Keratinocyte (primary cell): ENCODE measurements at regions not wholly inside any gene's neighbourhood (a gene's known extent, or its start where the extent isn't known, plus 50 kb on each side); places are given as distances from the start of the nearest gene placed in this dataset.

Source experiments
- EZH2 ChIP-seq: IDR thresholded peaks from one replicate; pipeline ENCODE4 v1.6.1; 2012; ENCODE audit warnings: inconsistent platforms, mild to moderate bottlenecking, low read length, moderate library complexity
- TF ChIP-seq, protein P1 (sequence below), 3 experiments: IDR thresholded peaks in 1 of 3; conservative IDR thresholded peaks in 1 of 3; optimal IDR thresholded peaks in 1 of 3; 2 replicates in 2 of 3; 3 replicates in 1 of 3; pipeline versions ENCODE3 to v1.5.1; 2011; ENCODE audit warnings: low read length in 3 of 3, mild to moderate bottlenecking in 3 of 3, moderate library complexity in 2 of 3, control low read depth in 1 of 3, inconsistent platforms in 1 of 3; ENCODE audit not compliant: insufficient read depth in 2 of 3; ENCODE audit errors: extremely low read depth in 1 of 3

DNA sequence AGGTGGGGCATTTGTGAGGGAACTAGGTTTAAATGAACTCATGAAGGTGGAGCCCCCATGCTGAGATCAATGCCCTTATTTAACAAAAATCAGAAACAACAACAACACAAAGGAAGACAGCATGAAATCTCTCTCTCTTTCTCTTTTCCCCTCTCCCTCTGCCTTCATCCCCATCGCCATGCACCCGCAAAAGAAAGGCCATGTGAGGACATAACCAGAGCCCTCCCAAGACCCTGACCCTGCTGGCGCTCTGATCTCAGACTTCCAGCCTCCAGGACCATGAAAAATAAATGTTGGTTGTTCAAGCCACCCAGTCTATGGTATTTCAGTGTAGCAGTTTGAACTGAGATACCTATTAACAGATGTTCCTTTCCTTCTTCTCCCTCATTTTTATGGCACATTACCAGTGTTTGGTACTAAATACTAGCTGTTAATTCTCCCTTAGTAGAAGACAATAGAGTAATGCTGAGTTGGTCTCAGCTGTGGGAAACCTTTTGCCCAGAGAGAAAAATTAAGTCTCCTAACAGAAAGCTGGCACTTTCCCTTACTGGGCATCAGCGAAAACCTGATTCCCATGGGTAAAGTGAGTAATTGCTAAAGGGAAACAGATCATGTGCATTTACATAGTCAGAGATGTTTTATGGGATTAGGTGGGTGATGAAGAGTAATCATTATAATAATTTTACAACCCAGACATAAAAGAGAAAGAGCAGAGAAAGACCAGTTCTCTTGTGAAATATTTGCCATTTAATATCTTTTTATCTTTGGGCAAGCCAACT lies 264.0 kb upstream of the PLEKHG7 start:
- TF ChIP-seq, protein P1, sequence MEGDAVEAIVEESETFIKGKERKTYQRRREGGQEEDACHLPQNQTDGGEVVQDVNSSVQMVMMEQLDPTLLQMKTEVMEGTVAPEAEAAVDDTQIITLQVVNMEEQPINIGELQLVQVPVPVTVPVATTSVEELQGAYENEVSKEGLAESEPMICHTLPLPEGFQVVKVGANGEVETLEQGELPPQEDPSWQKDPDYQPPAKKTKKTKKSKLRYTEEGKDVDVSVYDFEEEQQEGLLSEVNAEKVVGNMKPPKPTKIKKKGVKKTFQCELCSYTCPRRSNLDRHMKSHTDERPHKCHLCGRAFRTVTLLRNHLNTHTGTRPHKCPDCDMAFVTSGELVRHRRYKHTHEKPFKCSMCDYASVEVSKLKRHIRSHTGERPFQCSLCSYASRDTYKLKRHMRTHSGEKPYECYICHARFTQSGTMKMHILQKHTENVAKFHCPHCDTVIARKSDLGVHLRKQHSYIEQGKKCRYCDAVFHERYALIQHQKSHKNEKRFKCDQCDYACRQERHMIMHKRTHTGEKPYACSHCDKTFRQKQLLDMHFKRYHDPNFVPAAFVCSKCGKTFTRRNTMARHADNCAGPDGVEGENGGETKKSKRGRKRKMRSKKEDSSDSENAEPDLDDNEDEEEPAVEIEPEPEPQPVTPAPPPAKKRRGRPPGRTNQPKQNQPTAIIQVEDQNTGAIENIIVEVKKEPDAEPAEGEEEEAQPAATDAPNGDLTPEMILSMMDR (optimal IDR thresholded peaks at IDR 0.05 in 1 of 3, IDR thresholded peaks at IDR 0.05 in 1 of 3, conservative IDR thresholded peaks at IDR 0.05 in 1 of 3; ENCODE audit: extremely low read depth in 1 of 3, insufficient read depth in 2 of 3, low read length in 3 of 3): no peak
- TF ChIP-seq EZH2: no peak
